ENCODE measurements at regions not wholly inside any gene's neighbourhood (a gene's known extent, or its start where the extent isn't known, plus 50 kb on each side); places are given as distances from the start of the nearest gene placed in this dataset.
A peak's percentile ranks its signal among the peaks of the same experiment; 100 is the strongest.

- in situ Hi-C loops (cut with HindIII; ENCODE audit: low sequenced_read_pairs) = no loop called here
- no peak for TF ChIP-seq CTCF (IDR thresholded peaks at IDR 0.05; ENCODE audit: low read depth, low read length, missing control alignments)
- peak; percentile 13 for DNase-seq (ENCODE audit: low read depth)
- no peak overlapping the region for H3K4me3 ChIP-seq (ENCODE audit: low read depth, low read length)
Measured at GRCh38 chr4:178784491-178784890, 1342.3 kb upstream of the AGA start.

GRCh38 chr4:178789279-178789678 lies 1347.0 kb upstream of the AGA start:
- TF ChIP-seq CTCF (IDR thresholded peaks at IDR 0.05; ENCODE audit: low read depth, low read length, missing control alignments) = no peak
- no peak for DNase-seq (ENCODE audit: low read depth)
- no peak overlapping the region for H3K4me3 ChIP-seq (ENCODE audit: low read depth, low read length)
- in situ Hi-C loops (cut with HindIII; ENCODE audit: low sequenced_read_pairs) = no loop called here

DNA sequence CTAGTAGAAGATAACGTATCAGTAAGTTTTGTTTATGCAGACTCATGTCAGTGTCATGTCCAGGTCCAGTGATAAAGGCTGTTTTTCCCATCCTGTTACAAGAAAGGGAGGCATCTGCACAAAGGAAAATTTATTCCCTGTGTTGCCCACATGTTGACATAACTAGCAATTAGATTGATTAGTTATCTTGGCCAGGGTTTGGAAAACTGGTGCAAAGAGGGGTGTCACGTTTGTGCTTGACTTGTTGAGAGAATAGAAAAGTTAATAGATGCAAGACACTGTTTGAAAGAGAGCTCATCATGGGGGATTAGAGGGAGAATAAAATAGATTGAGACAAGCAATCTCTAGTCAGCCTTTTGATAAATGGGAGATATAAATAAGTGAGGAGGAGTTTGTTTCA lies 1357.0 kb upstream of the AGA start:
- in situ Hi-C loops (cut with HindIII; ENCODE audit: low sequenced_read_pairs) = no loop called here
- TF ChIP-seq CTCF (IDR thresholded peaks at IDR 0.05; ENCODE audit: low read depth, low read length, missing control alignments) = no peak
- no peak overlapping the region for H3K4me3 ChIP-seq (ENCODE audit: low read depth, low read length)
- DNase-seq (ENCODE audit: low read depth) = no peak

DNA sequence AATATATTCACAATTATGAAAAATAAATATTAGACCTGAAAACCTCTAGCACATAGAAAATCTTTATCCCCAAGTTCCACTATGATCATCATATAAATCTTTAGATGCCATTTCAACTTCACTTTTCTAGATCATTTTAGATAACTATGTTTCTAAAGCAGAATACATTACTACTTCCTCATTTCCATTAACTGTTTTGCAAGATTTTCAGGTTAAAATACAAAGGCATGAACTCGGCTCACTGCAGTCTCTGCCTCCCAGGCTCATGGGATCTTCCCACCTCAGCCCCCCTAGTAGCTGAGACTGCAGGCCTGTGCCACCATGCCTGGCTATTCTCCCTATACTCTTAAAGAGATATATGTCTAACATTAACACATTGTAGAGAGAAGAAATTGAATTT lies 1365.9 kb upstream of the AGA start:
- in situ Hi-C loops (cut with HindIII; ENCODE audit: low sequenced_read_pairs) = no loop called here
- no peak for DNase-seq (ENCODE audit: low read depth)
- TF ChIP-seq CTCF (IDR thresholded peaks at IDR 0.05; ENCODE audit: low read depth, low read length, missing control alignments) = no peak
- no peak overlapping the region for H3K4me3 ChIP-seq (ENCODE audit: low read depth, low read length)

- in situ Hi-C loops (cut with HindIII; ENCODE audit: low sequenced_read_pairs) = no loop called here
- TF ChIP-seq CTCF (IDR thresholded peaks at IDR 0.05; ENCODE audit: low read depth, low read length, missing control alignments) = no peak
- H3K4me3 ChIP-seq (ENCODE audit: low read depth, low read length) = no peak overlapping the region
- DNase-seq (ENCODE audit: low read depth) = no peak
Measured at GRCh38 chr4:178809921-178810320, 1367.7 kb upstream of the AGA start.

- in situ Hi-C loops (cut with HindIII; ENCODE audit: low sequenced_read_pairs) = no loop called here
- TF ChIP-seq CTCF (IDR thresholded peaks at IDR 0.05; ENCODE audit: low read depth, low read length, missing control alignments) = no peak
- H3K4me3 ChIP-seq (ENCODE audit: low read depth, low read length) = no peak overlapping the region
- DNase-seq (ENCODE audit: low read depth) = no peak
Measured at GRCh38 chr4:178811356-178811755, 1369.1 kb upstream of the AGA start.

DNA sequence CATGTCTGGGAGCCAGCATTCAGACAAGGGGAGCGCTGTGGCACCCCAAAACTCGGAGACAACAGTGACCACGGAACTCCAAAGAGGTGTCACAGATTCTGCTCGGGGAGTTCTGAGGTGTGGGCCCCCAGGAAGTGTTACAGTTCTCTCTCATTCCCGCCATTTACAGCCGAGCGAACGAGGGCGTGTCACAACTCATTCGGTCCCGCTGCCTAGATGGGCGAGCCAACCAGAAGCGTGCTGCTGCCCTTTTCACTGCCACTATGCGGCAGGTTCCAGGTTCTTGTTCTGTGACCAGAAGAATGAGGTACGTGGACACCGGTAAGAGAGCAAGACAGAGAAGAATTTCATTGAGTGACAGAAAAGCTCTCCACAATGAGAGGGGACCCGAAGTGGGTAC lies 1370.6 kb upstream of the AGA start:
- no peak for TF ChIP-seq CTCF (IDR thresholded peaks at IDR 0.05; ENCODE audit: low read depth, low read length, missing control alignments)
- DNase-seq (ENCODE audit: low read depth) = no peak
- H3K4me3 ChIP-seq (ENCODE audit: low read depth, low read length) = no peak overlapping the region
- in situ Hi-C loops (cut with HindIII; ENCODE audit: low sequenced_read_pairs) = no loop called here

Measured in astrocyte of the cerebellum (primary cell).